Trophoblast cell (in vitro differentiated cells and primary cell): ENCODE measurements at regions not wholly inside any gene's neighbourhood (a gene's known extent, or its start where the extent isn't known, plus 50 kb on each side); places are given as distances from the start of the nearest gene placed in this dataset.

Source experiments
- DNase-seq, 2 donors: peaks; one replicate each; pipeline ENCODE4 v3.0.0-alpha.2; 2016
- H2AFZ ChIP-seq: 2 replicates; pipeline ENCODE4 v1.6.1; 2013; ENCODE audit warnings: low read length, moderate library complexity, mild to moderate bottlenecking; ENCODE audit not compliant: insufficient read depth, poor library complexity
- H2AK5ac ChIP-seq: 2 replicates; pipeline ENCODE4 v1.6.1; 2013; ENCODE audit warnings: mild to moderate bottlenecking, low read length
- H2BK120ac ChIP-seq: 2 replicates; pipeline ENCODE4 v1.6.1; 2013; ENCODE audit warnings: low read length, mild to moderate bottlenecking, moderate library complexity; ENCODE audit not compliant: insufficient read depth, poor library complexity
- H2BK12ac ChIP-seq: 2 replicates; pipeline ENCODE4 v1.6.1; 2013; ENCODE audit warnings: mild to moderate bottlenecking, low read length, moderate library complexity
- H2BK5ac ChIP-seq: 2 replicates; pipeline ENCODE4 v1.6.1; 2013; ENCODE audit warnings: low read length, low read depth, moderate library complexity, mild to moderate bottlenecking; ENCODE audit not compliant: poor library complexity
- H3K14ac ChIP-seq: 2 replicates; pipeline ENCODE4 v1.6.1; 2013; ENCODE audit warnings: mild to moderate bottlenecking, low read length
- H3K18ac ChIP-seq: 2 replicates; pipeline ENCODE4 v1.6.1; 2013; ENCODE audit warnings: mild to moderate bottlenecking, low read length
- H3K23ac ChIP-seq: 2 replicates; pipeline ENCODE4 v1.6.1; 2013; ENCODE audit warnings: low read length
- H3K27ac ChIP-seq: 2 replicates; pipeline ENCODE4 v1.5.1; 2013; ENCODE audit warnings: low read depth, mild to moderate bottlenecking, inconsistent platforms, low read length, moderate library complexity
- H3K27me3 ChIP-seq: 2 replicates; pipeline ENCODE4 v1.6.1; 2013; ENCODE audit warnings: inconsistent platforms, mild to moderate bottlenecking, low read length, moderate library complexity; ENCODE audit not compliant: insufficient read depth
- H3K36me3 ChIP-seq, 2 experiments: 1 replicate in 1 of 2; 2 replicates in 1 of 2; pipeline ENCODE4 v1.6.1; 2013; ENCODE audit warnings: low read length in 2 of 2, mild to moderate bottlenecking in 2 of 2, moderate library complexity in 1 of 2; ENCODE audit not compliant: insufficient read depth in 2 of 2, control insufficient read depth in 1 of 2
- H3K4ac ChIP-seq: 2 replicates; pipeline ENCODE4 v1.6.1; 2013; ENCODE audit warnings: low read depth, mild to moderate bottlenecking, low read length, moderate library complexity
- H3K4me1 ChIP-seq, 2 experiments: 1 replicate in 1 of 2; 2 replicates in 1 of 2; pipeline ENCODE4 v1.6.1; 2013; ENCODE audit warnings: low read length in 2 of 2, mild to moderate bottlenecking in 2 of 2, moderate library complexity in 1 of 2; ENCODE audit not compliant: insufficient read depth in 2 of 2, control insufficient read depth in 1 of 2
- H3K4me2 ChIP-seq: 2 replicates; pipeline ENCODE4 v1.6.1; 2013; ENCODE audit warnings: inconsistent platforms, mild to moderate bottlenecking, low read length, moderate library complexity
- H3K4me3 ChIP-seq: 2 replicates; pipeline ENCODE4 v1.5.1; 2013; ENCODE audit warnings: mild to moderate bottlenecking, low read depth, low read length, inconsistent platforms
- H3K79me1 ChIP-seq: one replicate; pipeline ENCODE4 v1.6.1; 2013; ENCODE audit warnings: low read length
- H3K79me2 ChIP-seq: 2 replicates; pipeline ENCODE4 v1.6.1; 2013; ENCODE audit warnings: low read length, mild to moderate bottlenecking; ENCODE audit not compliant: control insufficient read depth, insufficient read depth, poor library complexity
- H3K9ac ChIP-seq: 2 replicates; pipeline ENCODE4 v1.6.1; 2013; ENCODE audit warnings: mild to moderate bottlenecking, low read length
- H3K9me3 ChIP-seq: 2 replicates; pipeline ENCODE4 v1.6.1; 2013; ENCODE audit warnings: low read depth, mild to moderate bottlenecking, control low read depth, inconsistent platforms, low read length; ENCODE audit not compliant: insufficient read depth
- H4K12ac ChIP-seq: 2 replicates; pipeline ENCODE4 v1.6.1; 2013; ENCODE audit warnings: low read depth, mild to moderate bottlenecking, low read length, moderate library complexity
- H4K8ac ChIP-seq: 2 replicates; pipeline ENCODE4 v1.6.1; 2013; ENCODE audit warnings: low read depth, mild to moderate bottlenecking, low read length, moderate library complexity
- H4K91ac ChIP-seq: one replicate; pipeline ENCODE4 v1.6.1; 2013; ENCODE audit warnings: low read depth, mild to moderate bottlenecking, low read length, moderate library complexity
- WGBS: extraction: QIAGEN DNeasy Blood & Tissue Kit; methylation state at CpG from one replicate; pipeline ENCODE4 v1.1.7; 2013; ENCODE audit warnings: missing lambda C conversion rate; ENCODE audit not compliant: insufficient read length, insufficient coverage; ENCODE audit errors: extremely low coverage; 5-methylcytosine and 5-hydroxymethylcytosine counted together

DNA sequence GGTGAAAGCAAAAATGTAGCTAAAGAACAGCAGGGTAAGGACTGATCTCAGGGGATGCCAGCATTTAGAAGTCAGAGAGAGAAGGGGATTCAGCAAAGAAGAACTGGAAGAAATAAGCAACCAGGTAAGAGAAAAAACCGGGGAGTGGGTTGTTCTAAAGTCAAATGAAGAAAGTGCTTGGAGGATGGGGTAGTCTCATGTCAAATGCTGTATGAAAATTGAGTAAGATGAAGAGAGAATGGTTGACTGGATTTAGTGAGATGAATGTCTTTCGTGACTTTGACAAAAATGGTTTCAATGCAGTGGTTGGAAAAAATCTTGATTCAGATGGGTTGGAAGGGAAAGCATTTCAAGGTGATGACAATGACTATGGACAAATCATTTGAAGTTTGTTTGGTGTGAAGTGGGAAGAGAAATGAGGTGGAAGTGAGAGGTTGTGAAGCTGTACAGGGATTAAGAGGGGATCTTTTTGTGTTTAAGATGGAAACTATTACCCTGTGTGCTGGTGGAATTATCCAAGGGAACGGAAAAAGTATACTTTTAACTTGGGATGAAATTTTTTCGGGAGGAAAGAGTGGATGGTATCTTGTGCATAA is 484.0 kb downstream of the ETS1 start:
- Histone ChIP-seq H3K36me3 (no peaks in the 10 kb centered on the region), H3K9ac (no peak overlapping the region), H3K27ac (no peak overlapping the region), H3K79me1 (no peaks in the 10 kb centered on the region), H3K27me3 (no peaks in the 10 kb centered on the region), H2BK12ac (no peak overlapping the region), H2BK5ac (no peak overlapping the region), H3K4me1 (peaks cover 0 to 5% of the 10 kb centered on the region in 2 experiments), H3K14ac (no peak overlapping the region), H3K4me2 (no peak overlapping the region), H3K23ac (no peak overlapping the region), H2AFZ (no peak overlapping the region), H2BK120ac (no peak overlapping the region), H3K4ac (no peak overlapping the region), H4K91ac (no peak overlapping the region), H4K8ac (no peak overlapping the region), H2AK5ac (no peak overlapping the region), H3K9me3 (no peaks in the 10 kb centered on the region), H3K79me2 (no peaks in the 10 kb centered on the region), H3K4me3 (no peak overlapping the region), H3K18ac (no peak overlapping the region), H4K12ac (no peak overlapping the region)
- no peak for DNase-seq
- 100% methylated on average over 1 of the region's 4 CpGs for WGBS

DNA sequence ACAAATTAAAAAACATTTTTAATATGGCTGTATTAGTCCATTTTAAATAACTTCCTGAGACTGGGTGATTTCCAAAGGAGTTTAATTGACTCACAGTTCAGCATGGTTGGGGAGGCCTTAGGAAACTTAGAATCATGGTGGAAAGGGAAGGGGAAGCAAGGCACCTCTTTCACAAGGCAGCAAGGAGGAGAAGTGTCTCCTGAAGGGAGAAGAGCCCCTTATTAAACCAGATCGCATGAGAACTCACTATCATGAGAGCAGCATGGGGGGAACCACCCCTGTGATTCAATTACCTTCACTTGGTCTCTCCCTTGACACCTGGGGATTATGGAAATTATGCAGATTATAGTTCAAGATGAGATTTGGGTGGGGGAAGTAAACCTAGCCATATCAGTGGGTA is 488.6 kb downstream of the ETS1 start:
- Histone ChIP-seq H4K12ac (no peak overlapping the region), H4K91ac (no peak overlapping the region), H3K27me3 (no peaks in the 10 kb centered on the region), H2BK5ac (no peak overlapping the region), H2AK5ac (no peak overlapping the region), H2BK120ac (no peak overlapping the region), H3K4me1 (no peaks in the 10 kb centered on the region), H3K9me3 (no peaks in the 10 kb centered on the region), H3K4me2 (no peak overlapping the region), H2BK12ac (no peak overlapping the region), H3K36me3 (no peaks in the 10 kb centered on the region), H3K4me3 (no peak overlapping the region), H3K23ac (no peak overlapping the region), H3K4ac (no peak overlapping the region), H3K79me1 (no peaks in the 10 kb centered on the region), H3K14ac (no peak overlapping the region), H3K18ac (no peak overlapping the region), H3K79me2 (no peaks in the 10 kb centered on the region), H3K9ac (peak overlapping the region; percentile 53), H4K8ac (no peak overlapping the region), H3K27ac (no peak overlapping the region), H2AFZ (no peak overlapping the region)
- no CpG with 5 or more reads among the region's 1 CpG for WGBS
- DNase-seq = no peak

DNA sequence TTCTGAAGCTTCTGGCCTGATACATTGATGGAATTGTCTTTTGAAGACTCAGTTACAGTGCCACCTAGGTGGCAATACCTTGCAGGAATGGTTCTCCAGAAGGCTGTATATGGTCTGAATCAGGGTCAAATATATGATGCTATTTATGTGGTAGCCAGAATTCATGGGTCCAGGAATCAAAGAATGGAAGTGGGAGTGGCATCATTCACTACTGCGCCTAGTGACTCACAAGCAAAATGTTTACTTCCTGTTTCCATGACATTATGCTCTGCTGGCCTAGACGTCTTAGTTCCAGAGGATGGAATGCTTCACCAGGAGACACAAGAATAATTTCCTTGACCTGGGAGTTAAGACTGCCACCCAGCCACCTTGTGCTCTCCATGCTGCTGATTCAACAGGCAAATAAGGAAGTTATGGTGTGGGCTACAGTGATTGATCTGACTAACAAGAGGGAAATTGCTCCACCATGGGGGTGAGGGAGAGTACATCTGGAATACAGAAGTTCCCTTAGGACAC is 491.8 kb downstream of the ETS1 start:
- Histone ChIP-seq H4K8ac (no peak overlapping the region), H2BK12ac (no peak overlapping the region), H3K9me3 (no peaks in the 10 kb centered on the region), H3K27ac (no peak overlapping the region), H2AK5ac (no peak overlapping the region), H3K4me1 (no peaks in the 10 kb centered on the region), H3K9ac (no peak overlapping the region), H4K91ac (no peak overlapping the region), H4K12ac (no peak overlapping the region), H3K79me1 (no peaks in the 10 kb centered on the region), H3K36me3 (no peaks in the 10 kb centered on the region), H3K14ac (no peak overlapping the region), H3K27me3 (no peaks in the 10 kb centered on the region), H3K4me3 (no peak overlapping the region), H3K4ac (no peak overlapping the region), H3K23ac (no peak overlapping the region), H3K4me2 (no peak overlapping the region), H2BK5ac (no peak overlapping the region), H2AFZ (no peak overlapping the region), H3K79me2 (no peaks in the 10 kb centered on the region), H3K18ac (no peak overlapping the region), H2BK120ac (no peak overlapping the region)
- DNase-seq = peak; percentile 46 to 72
- no CpG with 5 or more reads among the region's 2 CpGs for WGBS

DNA sequence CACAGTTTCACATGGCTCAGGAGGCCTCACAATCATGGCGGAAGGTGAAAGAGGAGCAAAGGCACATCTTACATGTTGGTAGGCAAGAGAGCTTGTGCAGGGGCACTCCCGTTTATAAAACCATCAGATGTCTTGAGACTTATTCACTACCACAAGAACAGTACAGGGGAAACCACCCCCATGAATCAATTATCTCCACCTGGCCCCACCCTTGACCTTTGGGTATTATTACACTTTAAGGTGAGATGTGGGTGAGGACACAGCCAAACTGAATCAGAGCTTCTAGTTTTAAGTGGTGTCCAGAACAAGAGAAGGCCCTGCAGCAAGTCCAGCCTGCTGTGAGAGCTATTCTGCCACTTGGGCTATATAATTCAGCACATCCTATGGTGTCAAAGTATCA is 493.7 kb downstream of the ETS1 start:
- H2BK5ac ChIP-seq = no peak overlapping the region
- H3K4me3 ChIP-seq = no peak overlapping the region
- H3K4me2 ChIP-seq = no peak overlapping the region
- H3K9ac ChIP-seq = no peak overlapping the region
- H3K4me1 ChIP-seq = no peaks in the 10 kb centered on the region
- H4K8ac ChIP-seq = no peak overlapping the region
- no peak overlapping the region for H4K12ac ChIP-seq
- H3K4ac ChIP-seq = no peak overlapping the region
- H2BK120ac ChIP-seq = no peak overlapping the region
- H3K36me3 ChIP-seq = no peaks in the 10 kb centered on the region
- no peak overlapping the region for H4K91ac ChIP-seq
- no peaks in the 10 kb centered on the region for H3K79me1 ChIP-seq
- H3K27me3 ChIP-seq = no peaks in the 10 kb centered on the region
- no peaks in the 10 kb centered on the region for H3K9me3 ChIP-seq
- H2AK5ac ChIP-seq = no peak overlapping the region
- no CpG with 5 or more reads among the region's 2 CpGs for WGBS
- H3K23ac ChIP-seq = no peak overlapping the region
- H3K18ac ChIP-seq = no peak overlapping the region
- no peak overlapping the region for H3K14ac ChIP-seq
- no peak overlapping the region for H2BK12ac ChIP-seq
- H3K27ac ChIP-seq = no peak overlapping the region
- no peaks in the 10 kb centered on the region for H3K79me2 ChIP-seq
- DNase-seq = no peak
- no peak overlapping the region for H2AFZ ChIP-seq
